Urinary bladder (tissue), 3 donors: ENCODE measurements at regions not wholly inside any gene's neighbourhood (a gene's known extent, or its start where the extent isn't known, plus 50 kb on each side); places are given as distances from the start of the nearest gene placed in this dataset.
"Not testable (repeated sequence)": the region's sequence is repeated elsewhere in the genome, so short reads cannot be mapped to it uniquely, and the experiment has no call there.

Experiments used
- DNase-seq: peaks from one replicate; pipeline ENCODE4 v3.0.0-alpha.2; 2015; ENCODE audit errors: extremely low spot score
- H3K27ac ChIP-seq: one replicate; pipeline ENCODE4 v1.5.1; 2013; ENCODE audit warnings: low read depth, mild to moderate bottlenecking, moderate library complexity
- H3K36me3 ChIP-seq: one replicate; pipeline ENCODE4 v1.6.1; 2013; ENCODE audit warnings: mild to moderate bottlenecking, moderate library complexity; ENCODE audit not compliant: insufficient read depth
- H3K4me1 ChIP-seq: one replicate; pipeline ENCODE4 v1.6.1; 2013; ENCODE audit warnings: mild to moderate bottlenecking, moderate library complexity; ENCODE audit not compliant: insufficient read depth
- H3K4me3 ChIP-seq: one replicate; pipeline ENCODE4 v1.5.1; 2013; ENCODE audit warnings: low read depth, low read length
- WGBS: extraction: QIAGEN DNeasy Blood & Tissue Kit; methylation state at CpG from one replicate; pipeline ENCODE4 v1.1.7; 2013; 5-methylcytosine and 5-hydroxymethylcytosine counted together
- donor health status: healthy with polysubstance abuse.
- donor health status: healthy.

- DNase-seq: no peak
- Histone ChIP-seq H3K36me3 (no peaks in the 10 kb centered on the region), H3K4me3 (no peak overlapping the region), H3K27ac (no peak overlapping the region), H3K4me1 (no peaks in the 10 kb centered on the region)
Measured at GRCh38 chr7:86137343-86137742, 506.4 kb upstream of the GRM3 start.

GRCh38 chr7:86130268-86130667 is 513.4 kb upstream of the GRM3 start:
- Histone ChIP-seq H3K4me3 (no peak overlapping the region), H3K4me1 (no peaks in the 10 kb centered on the region), H3K36me3 (no peaks in the 10 kb centered on the region), H3K27ac (no peak overlapping the region)
- 88% methylated on average over 10 of the region's 10 CpGs for WGBS
- DNase-seq: no peak

DNA sequence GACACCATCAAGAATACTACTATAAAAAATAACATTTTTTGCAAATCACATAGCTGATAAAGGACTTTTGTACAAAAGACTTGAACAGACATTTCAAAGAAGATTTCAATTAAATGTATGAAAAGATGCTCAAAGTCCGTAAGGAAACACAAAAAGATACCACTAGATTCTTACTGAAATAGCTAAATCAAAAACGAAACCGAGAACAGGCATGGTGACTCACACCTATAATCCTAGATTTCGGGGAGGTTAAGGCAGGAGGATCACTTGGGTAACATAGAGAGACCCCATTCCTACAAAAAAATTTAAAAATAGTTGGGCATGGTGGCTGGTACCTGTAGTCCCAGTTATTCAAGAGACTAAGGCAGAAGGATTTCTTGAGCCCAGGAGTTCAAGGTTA is 520.2 kb upstream of the GRM3 start:
- no peak overlapping the region for H3K4me3 ChIP-seq
- no peak for DNase-seq
- no peak overlapping the region for H3K27ac ChIP-seq
- 83% methylated on average over 4 of the region's 4 CpGs for WGBS
- no peaks in the 10 kb centered on the region for H3K4me1 ChIP-seq
- H3K36me3 ChIP-seq: no peaks in the 10 kb centered on the region

- no peak overlapping the region for H3K27ac ChIP-seq
- no peaks in the 10 kb centered on the region for H3K4me1 ChIP-seq
- 63% methylated on average over 1 of the region's 1 CpG for WGBS
- DNase-seq: no peak
- no peak overlapping the region for H3K4me3 ChIP-seq
- no peaks in the 10 kb centered on the region for H3K36me3 ChIP-seq
Measured at GRCh38 chr7:86094166-86094669, 549.5 kb upstream of the GRM3 start.

DNA sequence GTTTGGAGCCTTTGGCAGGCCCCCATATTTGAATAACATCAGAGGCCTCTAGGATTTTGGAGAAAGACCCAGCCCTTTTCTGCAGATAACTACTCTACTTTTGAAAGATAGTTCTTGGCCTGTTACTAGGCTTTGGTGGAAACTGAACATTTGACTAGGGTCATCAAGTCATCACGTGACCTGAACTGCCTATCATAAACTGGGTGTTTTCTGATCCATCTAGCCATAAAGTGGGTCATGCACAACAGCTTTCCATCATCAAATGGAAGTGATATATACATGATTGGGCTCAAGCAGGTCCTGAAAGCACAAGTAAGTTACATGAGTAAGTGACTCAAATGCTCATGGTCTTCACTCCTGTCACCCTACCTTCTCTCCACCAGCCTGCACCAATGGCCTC is 552.3 kb upstream of the GRM3 start:
- no peak overlapping the region for H3K4me3 ChIP-seq

DNA sequence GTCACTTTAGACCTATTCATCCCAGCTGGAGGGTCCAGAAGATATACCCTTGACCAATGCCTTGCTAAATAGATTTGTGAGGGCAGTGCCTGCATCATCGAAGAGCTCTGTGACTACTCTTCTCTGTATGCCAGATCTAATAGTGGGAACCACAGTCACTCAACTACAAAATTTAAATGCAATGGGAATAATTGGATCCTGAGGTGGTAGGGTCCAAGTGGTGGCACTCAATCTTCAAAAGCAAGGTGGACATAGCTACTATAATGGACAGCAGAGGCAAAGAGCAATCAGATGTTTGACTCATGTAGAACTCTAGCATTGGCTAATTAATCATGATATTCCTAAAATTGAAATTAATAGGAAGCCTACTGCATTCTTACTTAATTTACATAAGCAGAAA is 554.3 kb upstream of the GRM3 start:
- 81% methylated on average over 1 of the region's 1 CpG for WGBS
- Histone ChIP-seq H3K4me1 (no peaks in the 10 kb centered on the region), H3K27ac (no peak overlapping the region), H3K36me3 (no peaks in the 10 kb centered on the region), H3K4me3 (no peak overlapping the region)
- no peak for DNase-seq

More for the DNA sequence above, 552.3 kb upstream of the GRM3 start:
- no peak for DNase-seq
- Histone ChIP-seq H3K27ac (no peak overlapping the region), H3K36me3 (no peaks in the 10 kb centered on the region), H3K4me1 (no peaks in the 10 kb centered on the region)
- WGBS: 47% methylated on average over 1 of the region's 1 CpG

GRCh38 chr7:86064572-86064971 is 579.1 kb upstream of the GRM3 start:
- not testable (repeated sequence) for H3K4me1 ChIP-seq, H3K36me3 ChIP-seq, H3K27ac ChIP-seq, H3K4me3 ChIP-seq, DNase-seq
- WGBS: 88% methylated on average over 1 of the region's 1 CpG

DNA sequence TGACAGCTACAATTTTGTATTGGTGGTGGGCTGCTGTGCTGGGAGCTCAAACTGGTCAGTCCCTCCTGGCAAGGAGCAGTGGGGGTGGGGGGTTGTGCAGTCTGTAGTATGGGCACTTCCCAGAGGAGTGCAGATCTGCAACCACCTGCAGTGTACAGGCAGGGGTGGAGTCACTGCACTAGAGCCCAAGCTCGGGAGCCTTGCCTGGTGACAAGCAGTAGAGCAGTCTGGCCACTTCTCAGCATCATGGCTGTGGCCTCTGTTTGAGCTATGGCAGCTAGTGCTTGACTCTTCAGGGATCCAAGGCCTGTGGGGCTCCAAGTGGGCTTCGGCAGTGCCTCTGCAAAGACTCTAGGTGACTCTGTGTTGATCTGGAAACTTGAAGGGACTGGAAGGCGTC is 585.1 kb upstream of the GRM3 start:
- no peak overlapping the region for H3K4me3 ChIP-seq
- WGBS: 81% methylated on average over 3 of the region's 3 CpGs
- no peaks in the 10 kb centered on the region for H3K36me3 ChIP-seq
- H3K4me1 ChIP-seq: no peaks in the 10 kb centered on the region
- no peak overlapping the region for H3K27ac ChIP-seq
- no peak for DNase-seq

DNA sequence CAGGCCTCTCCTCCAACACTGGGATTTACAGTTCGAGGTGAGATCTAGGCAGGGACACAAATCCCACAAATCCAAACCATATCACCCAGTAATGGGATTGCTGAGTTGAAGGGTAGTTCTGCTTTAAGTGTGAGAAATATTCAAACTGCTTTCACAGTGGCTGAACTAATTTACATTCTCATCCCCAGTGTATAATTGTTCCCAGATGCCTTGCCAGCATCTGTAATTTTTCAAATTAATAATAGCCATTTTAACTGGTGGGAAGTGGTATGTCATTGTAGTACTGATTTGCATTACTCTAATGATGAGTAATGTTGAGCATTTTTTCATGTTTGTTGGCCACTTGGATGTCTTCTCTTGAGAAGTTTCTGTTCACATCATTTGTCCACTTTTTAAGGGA is 592.8 kb upstream of the GRM3 start:
- no peaks in the 10 kb centered on the region for H3K36me3 ChIP-seq
- H3K4me3 ChIP-seq: no peak overlapping the region
- no peaks in the 10 kb centered on the region for H3K4me1 ChIP-seq
- no peak overlapping the region for H3K27ac ChIP-seq
- DNase-seq: no peak
- WGBS: 54% methylated on average over 1 of the region's 1 CpG

- no peak overlapping the region for H3K4me3 ChIP-seq
- DNase-seq: no peak
- no peaks in the 10 kb centered on the region for H3K36me3 ChIP-seq
- H3K27ac ChIP-seq: no peak overlapping the region
- H3K4me1 ChIP-seq: no peaks in the 10 kb centered on the region
- whole genome bisulfite sequencing: 83% methylated on average over 2 of the region's 2 CpGs
Measured at GRCh38 chr7:86049910-86050309, 593.8 kb upstream of the GRM3 start.

DNA sequence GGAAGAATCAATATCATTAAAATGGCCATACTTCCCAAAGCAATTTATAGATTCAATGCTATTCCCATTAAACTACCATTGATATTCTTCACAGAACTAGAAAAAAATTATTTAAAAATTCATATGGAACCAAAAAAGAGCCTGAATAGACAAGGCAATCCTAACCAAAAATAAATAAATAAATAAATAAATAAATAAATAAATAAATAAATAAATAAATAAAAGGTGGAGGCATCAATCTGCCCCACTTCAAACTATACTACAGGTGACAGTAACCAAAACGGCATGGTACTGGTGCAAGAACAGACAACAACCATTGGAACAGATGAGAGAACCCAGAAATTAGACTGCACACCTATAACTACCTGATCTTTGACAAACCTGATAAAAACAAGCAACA is 598.5 kb upstream of the GRM3 start:
- H3K4me3 ChIP-seq, H3K27ac ChIP-seq, DNase-seq, H3K36me3 ChIP-seq, H3K4me1 ChIP-seq: not testable (repeated sequence)
- 93% methylated on average over 1 of the region's 1 CpG for WGBS

DNA sequence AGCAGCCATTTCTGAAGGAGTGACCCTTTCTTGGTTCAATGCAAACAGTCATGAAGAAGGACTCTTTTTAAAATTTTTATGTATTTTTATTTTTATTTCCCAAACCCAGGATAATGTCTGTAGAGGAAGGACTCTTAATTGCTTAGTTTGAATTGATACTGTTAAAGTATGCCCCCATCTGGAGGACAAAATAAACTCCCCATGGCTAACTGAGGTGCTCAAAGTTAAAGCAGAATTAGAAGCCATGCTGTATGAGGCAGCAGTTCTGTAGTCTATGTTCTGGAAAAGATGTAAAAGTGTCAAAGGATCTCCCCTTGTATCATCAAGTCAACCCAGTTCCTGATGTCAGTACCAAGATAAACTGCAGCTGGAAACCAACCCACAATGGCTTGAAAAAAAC is 617.9 kb upstream of the GRM3 start:
- H3K36me3 ChIP-seq: no peaks in the 10 kb centered on the region
- H3K4me1 ChIP-seq: no peaks in the 10 kb centered on the region
- no peak overlapping the region for H3K27ac ChIP-seq
- H3K4me3 ChIP-seq: no peak overlapping the region
- DNase-seq: no peak

- no peaks in the 10 kb centered on the region for H3K36me3 ChIP-seq
- DNase-seq: no peak
- no peak overlapping the region for H3K27ac ChIP-seq
- H3K4me1 ChIP-seq: no peaks in the 10 kb centered on the region
- no peak overlapping the region for H3K4me3 ChIP-seq
Measured at GRCh38 chr7:86013662-86014061, 630.0 kb upstream of the GRM3 start.

DNA sequence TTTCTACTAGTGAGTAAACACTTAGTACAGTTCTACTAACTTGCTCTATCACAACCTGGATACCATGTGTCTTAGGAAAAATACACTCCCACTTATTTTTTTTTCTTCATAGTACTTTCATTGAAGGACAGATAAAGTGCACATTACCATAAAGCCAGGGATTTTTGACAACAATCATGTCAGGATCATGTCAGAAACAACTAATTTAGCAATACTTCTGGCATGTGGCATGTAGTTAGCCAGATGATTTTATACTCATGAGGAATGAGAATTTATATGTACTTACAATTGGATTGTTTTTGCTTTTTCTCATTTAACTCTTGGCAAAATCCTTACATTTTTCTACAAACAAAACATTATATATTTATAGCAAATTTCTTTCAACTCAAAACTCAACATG is 630.7 kb upstream of the GRM3 start:
- Histone ChIP-seq H3K36me3 (no peaks in the 10 kb centered on the region), H3K4me3 (no peak overlapping the region), H3K4me1 (no peaks in the 10 kb centered on the region), H3K27ac (no peak overlapping the region)
- DNase-seq: no peak

DNA sequence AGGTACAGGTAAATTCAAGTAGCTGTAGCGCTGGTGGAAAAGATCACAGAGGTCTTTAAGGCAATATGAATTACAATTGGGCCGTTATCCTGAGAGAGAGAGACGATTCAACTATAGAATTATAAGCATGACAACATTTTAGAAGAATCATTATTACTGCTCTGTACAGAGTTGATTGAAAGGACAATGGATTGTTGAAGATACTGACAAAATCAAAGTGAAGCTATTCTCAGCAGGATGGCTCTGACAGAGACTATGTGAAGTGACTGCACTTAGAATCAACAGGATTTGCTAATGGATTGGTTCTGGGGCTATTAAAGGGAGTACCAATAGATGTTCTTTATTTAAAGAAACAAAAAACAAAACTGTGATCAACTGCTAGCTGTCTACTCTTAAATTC is 634.8 kb upstream of the GRM3 start:
- Histone ChIP-seq H3K4me1 (no peaks in the 10 kb centered on the region), H3K27ac (no peak overlapping the region), H3K36me3 (no peaks in the 10 kb centered on the region), H3K4me3 (no peak overlapping the region)
- no peak for DNase-seq
- 60% methylated on average over 3 of the region's 3 CpGs for WGBS
